ENCODE measurements at regions not wholly inside any gene's neighbourhood (a gene's known extent, or its start where the extent isn't known, plus 50 kb on each side); places are given as distances from the start of the nearest gene placed in this dataset.
"Not testable (repeated sequence)": the region's sequence is repeated elsewhere in the genome, so short reads cannot be mapped to it uniquely, and the experiment has no call there.

DNA sequence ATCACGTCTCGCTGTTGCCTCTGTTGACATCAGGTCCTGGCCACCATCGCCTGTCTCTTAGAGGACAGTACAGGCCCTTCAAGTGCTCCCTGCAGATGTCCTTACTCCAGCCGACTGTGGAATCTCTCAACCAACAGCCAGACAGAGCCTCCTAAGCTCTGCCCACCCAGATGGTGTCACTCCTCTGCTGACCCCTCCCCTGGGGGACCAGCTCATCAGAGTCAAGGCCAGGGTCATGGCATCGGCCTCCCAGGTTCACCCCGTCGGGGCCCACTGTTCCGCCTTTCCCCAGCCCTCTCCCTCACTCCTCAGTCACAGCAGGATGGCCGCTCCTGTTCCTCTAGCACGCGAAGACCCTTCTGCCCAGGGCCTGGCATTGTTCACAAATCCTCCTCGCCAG is 157.3 kb upstream of the TMEM132C start:
- no peak overlapping the region for H3K27ac ChIP-seq
- H3K36me3 ChIP-seq, result no peaks in the 10 kb centered on the region
- TF ChIP-seq POLR2A (IDR thresholded peaks at IDR 0.05), result no peak
- TF ChIP-seq, protein P1, sequence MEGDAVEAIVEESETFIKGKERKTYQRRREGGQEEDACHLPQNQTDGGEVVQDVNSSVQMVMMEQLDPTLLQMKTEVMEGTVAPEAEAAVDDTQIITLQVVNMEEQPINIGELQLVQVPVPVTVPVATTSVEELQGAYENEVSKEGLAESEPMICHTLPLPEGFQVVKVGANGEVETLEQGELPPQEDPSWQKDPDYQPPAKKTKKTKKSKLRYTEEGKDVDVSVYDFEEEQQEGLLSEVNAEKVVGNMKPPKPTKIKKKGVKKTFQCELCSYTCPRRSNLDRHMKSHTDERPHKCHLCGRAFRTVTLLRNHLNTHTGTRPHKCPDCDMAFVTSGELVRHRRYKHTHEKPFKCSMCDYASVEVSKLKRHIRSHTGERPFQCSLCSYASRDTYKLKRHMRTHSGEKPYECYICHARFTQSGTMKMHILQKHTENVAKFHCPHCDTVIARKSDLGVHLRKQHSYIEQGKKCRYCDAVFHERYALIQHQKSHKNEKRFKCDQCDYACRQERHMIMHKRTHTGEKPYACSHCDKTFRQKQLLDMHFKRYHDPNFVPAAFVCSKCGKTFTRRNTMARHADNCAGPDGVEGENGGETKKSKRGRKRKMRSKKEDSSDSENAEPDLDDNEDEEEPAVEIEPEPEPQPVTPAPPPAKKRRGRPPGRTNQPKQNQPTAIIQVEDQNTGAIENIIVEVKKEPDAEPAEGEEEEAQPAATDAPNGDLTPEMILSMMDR (IDR thresholded peaks at IDR 0.05), result no peak
- no peak for DNase-seq
- H3K4me3 ChIP-seq, result no peak overlapping the region
- H3K9me3 ChIP-seq, result no peaks in the 10 kb centered on the region
- no peaks in the 10 kb centered on the region for H3K27me3 ChIP-seq
- no peaks in the 10 kb centered on the region for H3K4me1 ChIP-seq

DNA sequence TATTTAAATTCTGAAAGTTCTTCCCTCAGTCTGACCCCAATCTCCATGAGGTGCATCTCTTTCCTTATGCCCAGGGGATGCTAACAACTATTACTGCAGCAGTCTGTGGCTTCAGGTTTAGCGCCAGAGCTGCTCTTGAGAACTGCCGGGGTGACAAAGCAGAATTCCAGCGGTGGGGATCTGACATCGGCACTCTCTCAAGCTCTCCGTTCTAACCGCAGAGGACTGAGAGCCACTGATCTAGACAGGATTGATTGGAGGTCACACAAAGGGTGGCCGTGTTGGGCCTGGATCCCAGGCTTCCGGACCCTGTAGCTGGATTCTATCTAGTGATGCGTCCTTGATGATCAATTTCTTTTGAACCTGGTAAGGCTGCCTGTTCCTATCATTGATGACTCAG is 155.6 kb upstream of the TMEM132C start:
- Histone ChIP-seq H3K27me3 (no peaks in the 10 kb centered on the region), H3K27ac (no peak overlapping the region), H3K36me3 (no peaks in the 10 kb centered on the region), H3K9me3 (no peaks in the 10 kb centered on the region), H3K4me3 (no peak overlapping the region), H3K4me1 (no peaks in the 10 kb centered on the region)
- no peak for DNase-seq
- TF ChIP-seq, protein P1 (IDR thresholded peaks at IDR 0.05), result no peak
- TF ChIP-seq POLR2A (IDR thresholded peaks at IDR 0.05), result no peak

DNA sequence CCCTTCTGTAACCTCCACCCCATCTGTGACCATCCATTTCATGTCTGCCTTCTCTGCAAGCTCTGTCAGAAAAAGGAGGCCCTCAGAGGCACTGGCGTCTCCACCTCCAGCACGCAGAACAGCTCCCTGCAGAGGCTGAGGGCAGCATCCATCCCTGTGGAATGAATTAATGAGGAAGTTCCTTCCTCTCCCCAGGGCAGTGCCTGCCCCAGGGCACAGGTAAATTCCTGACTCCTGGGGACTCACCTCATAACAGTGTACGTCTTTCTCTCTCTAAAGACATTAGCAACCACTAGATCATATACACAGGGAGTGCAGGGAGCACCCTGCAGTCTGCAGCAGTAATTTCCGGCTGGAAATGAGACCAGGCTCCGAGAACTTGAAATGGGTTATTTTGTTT is 155.0 kb upstream of the TMEM132C start:
- H3K4me1 ChIP-seq, result no peaks in the 10 kb centered on the region

DNA sequence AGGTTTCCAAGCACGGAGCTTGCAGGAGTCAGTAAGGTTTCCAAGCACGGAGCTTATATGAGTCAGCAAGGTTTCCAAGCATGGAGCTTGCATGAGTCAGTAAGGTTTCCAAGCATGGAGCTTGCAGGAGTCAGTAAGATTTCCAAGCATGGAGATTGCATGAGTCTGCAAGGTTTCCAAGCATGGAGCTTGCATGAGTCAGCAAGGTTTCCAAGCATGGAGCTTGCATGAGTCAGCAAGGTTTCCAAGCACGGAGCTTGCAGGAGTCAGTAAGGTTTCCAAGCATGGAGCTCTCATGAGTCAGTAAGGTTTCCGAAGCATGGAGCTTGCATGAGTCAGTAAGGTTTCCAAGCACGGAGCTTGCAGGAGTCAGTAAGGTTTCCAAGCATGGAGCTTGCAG is 153.7 kb upstream of the TMEM132C start:
- DNase-seq, H3K4me1 ChIP-seq, H3K27me3 ChIP-seq, H3K9me3 ChIP-seq, H3K4me3 ChIP-seq, H3K36me3 ChIP-seq, H3K27ac ChIP-seq: not testable (repeated sequence)

More for the DNA sequence above, 155.0 kb upstream of the TMEM132C start:
- no peak overlapping the region for H3K4me3 ChIP-seq
- no peak for DNase-seq
- H3K9me3 ChIP-seq, result no peaks in the 10 kb centered on the region
- TF ChIP-seq, protein P1 (IDR thresholded peaks at IDR 0.05), result no peak
- no peak for TF ChIP-seq POLR2A (IDR thresholded peaks at IDR 0.05)
- H3K36me3 ChIP-seq, result no peaks in the 10 kb centered on the region
- H3K27me3 ChIP-seq, result no peaks in the 10 kb centered on the region
- no peak overlapping the region for H3K27ac ChIP-seq

DNA sequence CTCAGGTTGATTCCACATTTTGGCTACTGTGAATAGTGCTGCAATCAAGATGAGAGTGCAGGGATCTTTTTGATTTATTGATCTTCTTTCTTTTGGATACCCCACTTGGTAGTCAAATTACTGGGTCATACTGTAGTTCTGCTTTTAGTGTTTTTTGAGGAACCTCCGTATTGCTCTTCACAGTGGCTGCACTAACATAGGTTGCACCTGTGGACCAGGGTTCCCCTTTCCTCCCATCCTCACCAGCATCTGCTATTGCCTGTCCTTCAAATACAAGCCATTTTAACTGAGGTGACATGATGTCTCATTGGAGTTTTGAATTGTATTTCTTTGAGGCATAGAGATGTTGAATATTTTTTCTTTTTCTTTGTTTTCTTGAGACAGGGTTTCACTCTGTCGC is 152.5 kb upstream of the TMEM132C start:
- DNase-seq, result no peak
- no peaks in the 10 kb centered on the region for H3K9me3 ChIP-seq
- no peaks in the 10 kb centered on the region for H3K36me3 ChIP-seq
- H3K4me1 ChIP-seq, result no peaks in the 10 kb centered on the region
- no peaks in the 10 kb centered on the region for H3K27me3 ChIP-seq
- no peak overlapping the region for H3K4me3 ChIP-seq
- TF ChIP-seq, protein P1 (IDR thresholded peaks at IDR 0.05), result no peak
- no peak for TF ChIP-seq POLR2A (IDR thresholded peaks at IDR 0.05)
- no peak overlapping the region for H3K27ac ChIP-seq

DNA sequence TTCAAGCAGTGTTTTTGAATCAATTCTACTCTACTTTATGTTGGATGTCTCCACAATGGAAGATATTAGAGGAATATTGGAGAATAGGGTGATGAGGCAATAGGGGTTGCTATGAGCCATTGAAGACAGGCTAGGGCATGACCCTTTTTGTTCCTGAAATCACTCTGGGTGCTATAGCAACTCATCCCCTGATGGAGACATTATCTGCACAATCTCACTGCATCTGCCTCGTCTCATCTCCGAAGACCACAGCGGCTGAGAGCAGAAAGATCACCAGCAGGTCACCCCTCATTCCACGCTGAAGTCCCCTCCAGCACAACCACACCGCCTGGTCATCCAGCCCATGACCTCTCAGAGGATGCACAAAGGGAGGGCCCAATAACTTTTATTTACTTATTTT is 150.4 kb upstream of the TMEM132C start:
- Histone ChIP-seq H3K9me3 (no peaks in the 10 kb centered on the region), H3K27ac (no peak overlapping the region), H3K36me3 (no peaks in the 10 kb centered on the region), H3K4me3 (no peak overlapping the region), H3K4me1 (no peaks in the 10 kb centered on the region), H3K27me3 (no peaks in the 10 kb centered on the region)
- no peak for TF ChIP-seq POLR2A (IDR thresholded peaks at IDR 0.05)
- TF ChIP-seq, protein P1 (IDR thresholded peaks at IDR 0.05), result no peak
- no peak for DNase-seq
